ENCODE measurements at regions not wholly inside any gene's neighbourhood (a gene's known extent, or its start where the extent isn't known, plus 50 kb on each side); places are given as distances from the start of the nearest gene placed in this dataset.
A peak's percentile ranks its signal among the peaks of the same experiment; 100 is the strongest.

DNA sequence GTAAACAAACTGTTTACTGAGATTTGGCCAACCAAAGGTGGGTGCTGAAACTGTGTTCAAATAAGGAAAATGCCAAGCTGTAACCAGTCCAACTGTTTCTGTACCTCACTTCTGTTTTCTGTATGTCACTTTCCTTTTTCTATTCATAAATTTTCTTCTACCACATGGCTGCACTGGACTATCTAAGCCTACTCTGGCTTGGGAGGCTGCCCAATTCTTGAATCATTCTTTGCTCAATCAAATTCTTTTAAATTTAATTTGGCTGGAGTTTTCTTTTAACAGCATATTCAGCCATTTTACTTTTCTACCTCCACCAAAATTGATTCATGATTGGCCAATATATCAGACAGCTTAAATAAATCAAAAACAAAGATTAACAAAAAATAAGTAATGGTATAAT, 1575.5 kb upstream of the SPRY2 start:
- H3K27me3 ChIP-seq (ENCODE audit: control insufficient read depth, insufficient read depth, low read length), result no peaks in the 10 kb centered on the region
- H3K4me1 ChIP-seq (ENCODE audit: control insufficient read depth in 2 of 3, insufficient read depth in 2 of 3, low read depth in 1 of 3, low read length in 3 of 3), result no peaks in the 10 kb centered on the region
- H3K9ac ChIP-seq (ENCODE audit: low read length in 3 of 3), result no peak overlapping the region
- no peak overlapping the region for H3K4me3 ChIP-seq (ENCODE audit: low read length in 3 of 3)
- DNase-seq, result no peak
- no peaks in the 10 kb centered on the region for H3K36me3 ChIP-seq (ENCODE audit: control insufficient read depth in 2 of 3, insufficient read depth in 3 of 3, low read length in 3 of 3)
- H3K27ac ChIP-seq (ENCODE audit: low read depth in 2 of 2, low read length in 2 of 2), result no peak overlapping the region
- H3K9me3 ChIP-seq (ENCODE audit: control insufficient read depth in 2 of 3, insufficient read depth in 1 of 3, low read length in 3 of 3), result no peaks in the 10 kb centered on the region
- no peak for FAIRE-seq
- intact Hi-C loops (cut with DNase I), result no loop called here
- TF ChIP-seq, protein P1, sequence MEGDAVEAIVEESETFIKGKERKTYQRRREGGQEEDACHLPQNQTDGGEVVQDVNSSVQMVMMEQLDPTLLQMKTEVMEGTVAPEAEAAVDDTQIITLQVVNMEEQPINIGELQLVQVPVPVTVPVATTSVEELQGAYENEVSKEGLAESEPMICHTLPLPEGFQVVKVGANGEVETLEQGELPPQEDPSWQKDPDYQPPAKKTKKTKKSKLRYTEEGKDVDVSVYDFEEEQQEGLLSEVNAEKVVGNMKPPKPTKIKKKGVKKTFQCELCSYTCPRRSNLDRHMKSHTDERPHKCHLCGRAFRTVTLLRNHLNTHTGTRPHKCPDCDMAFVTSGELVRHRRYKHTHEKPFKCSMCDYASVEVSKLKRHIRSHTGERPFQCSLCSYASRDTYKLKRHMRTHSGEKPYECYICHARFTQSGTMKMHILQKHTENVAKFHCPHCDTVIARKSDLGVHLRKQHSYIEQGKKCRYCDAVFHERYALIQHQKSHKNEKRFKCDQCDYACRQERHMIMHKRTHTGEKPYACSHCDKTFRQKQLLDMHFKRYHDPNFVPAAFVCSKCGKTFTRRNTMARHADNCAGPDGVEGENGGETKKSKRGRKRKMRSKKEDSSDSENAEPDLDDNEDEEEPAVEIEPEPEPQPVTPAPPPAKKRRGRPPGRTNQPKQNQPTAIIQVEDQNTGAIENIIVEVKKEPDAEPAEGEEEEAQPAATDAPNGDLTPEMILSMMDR (IDR thresholded peaks at IDR 0.05; ENCODE audit: borderline replicate concordance, extremely low read depth, insufficient read depth), result no peak

GRCh38 chr13:81907787-81908372, 1567.0 kb upstream of the SPRY2 start:
- no peaks in the 10 kb centered on the region for H3K9me3 ChIP-seq (ENCODE audit: control insufficient read depth in 2 of 3, insufficient read depth in 1 of 3, low read length in 3 of 3)
- intact Hi-C loops (cut with DNase I), result no loop called here
- no peak overlapping the region for H3K4me3 ChIP-seq (ENCODE audit: low read length in 3 of 3)
- no peaks in the 10 kb centered on the region for H3K36me3 ChIP-seq (ENCODE audit: control insufficient read depth in 2 of 3, insufficient read depth in 3 of 3, low read length in 3 of 3)
- H3K9ac ChIP-seq (ENCODE audit: low read length in 3 of 3), result no peak overlapping the region
- TF ChIP-seq, protein P1 (IDR thresholded peaks at IDR 0.05; ENCODE audit: borderline replicate concordance, extremely low read depth, insufficient read depth), result no peak
- H3K4me1 ChIP-seq (ENCODE audit: control insufficient read depth in 2 of 3, insufficient read depth in 2 of 3, low read depth in 1 of 3, low read length in 3 of 3), result no peaks in the 10 kb centered on the region
- no peak for DNase-seq
- H3K27ac ChIP-seq (ENCODE audit: low read depth in 2 of 2, low read length in 2 of 2), result no peak overlapping the region
- H3K27me3 ChIP-seq (ENCODE audit: control insufficient read depth, insufficient read depth, low read length), result no peaks in the 10 kb centered on the region
- FAIRE-seq, result no peak

DNA sequence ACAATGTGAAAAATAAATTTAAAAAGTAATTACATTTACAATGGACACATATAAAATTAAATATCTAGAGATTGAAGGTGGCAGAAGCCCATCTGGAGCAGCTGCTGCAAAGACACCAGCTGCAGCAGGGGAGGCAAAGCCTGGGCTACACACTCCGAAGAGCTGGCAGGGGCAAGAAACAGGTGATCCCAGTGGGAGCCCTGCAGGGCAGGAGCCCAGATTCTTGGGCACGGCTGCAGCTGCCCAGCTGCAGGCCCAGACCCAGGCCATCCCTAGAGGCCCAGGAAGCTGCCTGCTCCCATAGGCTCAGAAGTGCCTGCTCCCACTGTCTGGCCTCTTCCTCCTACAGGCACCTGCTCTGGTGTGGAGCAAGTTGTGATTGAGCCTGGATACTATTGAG, 1547.9 kb upstream of the SPRY2 start:
- peak in 1 of 5 donors; percentile 54 for DNase-seq
- FAIRE-seq, result no peak
- intact Hi-C loops (cut with DNase I), result no loop called here
- TF ChIP-seq, protein P1 (IDR thresholded peaks at IDR 0.05; ENCODE audit: borderline replicate concordance, extremely low read depth, insufficient read depth), result no peak
- Histone ChIP-seq H3K4me1 (ENCODE audit: control insufficient read depth in 2 of 3, insufficient read depth in 2 of 3, low read depth in 1 of 3, low read length in 3 of 3) (no peaks in the 10 kb centered on the region), H3K4me3 (ENCODE audit: low read length in 3 of 3) (no peak overlapping the region), H3K9me3 (ENCODE audit: control insufficient read depth in 2 of 3, insufficient read depth in 1 of 3, low read length in 3 of 3) (peaks cover 0 to 13% (median 2%) of the 10 kb centered on the region in 3 donors), H3K27ac (ENCODE audit: low read depth in 2 of 2, low read length in 2 of 2) (no peak overlapping the region), H3K36me3 (ENCODE audit: control insufficient read depth in 2 of 3, insufficient read depth in 3 of 3, low read length in 3 of 3) (no peaks in the 10 kb centered on the region), H3K27me3 (ENCODE audit: control insufficient read depth, insufficient read depth, low read length) (no peaks in the 10 kb centered on the region), H3K9ac (ENCODE audit: low read length in 3 of 3) (no peak overlapping the region)
